IPS-18a (cell line): ENCODE measurements at regions not wholly inside any gene's neighbourhood (a gene's known extent, or its start where the extent isn't known, plus 50 kb on each side); places are given as distances from the start of the nearest gene placed in this dataset.
"Not testable (repeated sequence)": the region's sequence is repeated elsewhere in the genome, so short reads cannot be mapped to it uniquely, and the experiment has no call there.

Experiments
- H3K27ac ChIP-seq: one replicate; pipeline ENCODE4 v1.5.1; 2013; ENCODE audit warnings: low read length
- H3K27me3 ChIP-seq: one replicate; pipeline ENCODE4 v1.6.1; 2013; ENCODE audit warnings: mild to moderate bottlenecking, low read length; ENCODE audit not compliant: control insufficient read depth, insufficient read depth
- H3K36me3 ChIP-seq: one replicate; pipeline ENCODE4 v1.6.1; 2013; ENCODE audit warnings: low read depth, low read length; ENCODE audit not compliant: control insufficient read depth
- H3K4me1 ChIP-seq: one replicate; pipeline ENCODE4 v1.6.1; 2013; ENCODE audit warnings: low read depth, low read length; ENCODE audit not compliant: control insufficient read depth
- H3K4me3 ChIP-seq: one replicate; pipeline ENCODE4 v1.5.1; 2013; ENCODE audit warnings: low read length
- H3K9ac ChIP-seq: one replicate; pipeline ENCODE4 v1.6.1; 2013; ENCODE audit warnings: mild to moderate bottlenecking, low read length, moderate library complexity
- H3K9me3 ChIP-seq: one replicate; pipeline ENCODE4 v1.6.1; 2013; ENCODE audit warnings: low read depth, low read length; ENCODE audit not compliant: control insufficient read depth

DNA sequence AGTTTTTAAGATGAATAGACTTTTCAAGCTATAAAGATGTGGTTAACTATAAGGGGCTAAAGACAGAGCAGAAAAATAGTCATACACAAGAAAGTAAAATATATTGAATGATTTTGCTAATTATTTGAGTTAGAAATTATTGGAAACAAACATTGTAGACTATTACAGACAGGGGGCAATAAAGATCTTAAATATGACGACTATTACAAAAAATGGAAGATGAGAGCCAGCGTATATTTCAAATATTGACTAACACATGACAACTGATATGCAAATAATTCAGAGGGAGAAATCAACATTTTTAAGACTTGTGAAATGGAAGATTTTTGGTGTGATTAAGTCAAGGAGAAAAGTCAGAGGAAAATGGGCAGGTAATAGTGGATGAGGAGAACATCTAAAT, 520.2 kb upstream of the NUDT12 start:
- H3K36me3 ChIP-seq: no peaks in the 10 kb centered on the region
- no peaks in the 10 kb centered on the region for H3K27me3 ChIP-seq
- H3K9ac ChIP-seq: no peak overlapping the region
- H3K4me1 ChIP-seq: peaks cover 3% of the 10 kb centered on the region
- H3K27ac ChIP-seq: no peak overlapping the region
- no peak overlapping the region for H3K4me3 ChIP-seq
- H3K9me3 ChIP-seq: no peaks in the 10 kb centered on the region

DNA sequence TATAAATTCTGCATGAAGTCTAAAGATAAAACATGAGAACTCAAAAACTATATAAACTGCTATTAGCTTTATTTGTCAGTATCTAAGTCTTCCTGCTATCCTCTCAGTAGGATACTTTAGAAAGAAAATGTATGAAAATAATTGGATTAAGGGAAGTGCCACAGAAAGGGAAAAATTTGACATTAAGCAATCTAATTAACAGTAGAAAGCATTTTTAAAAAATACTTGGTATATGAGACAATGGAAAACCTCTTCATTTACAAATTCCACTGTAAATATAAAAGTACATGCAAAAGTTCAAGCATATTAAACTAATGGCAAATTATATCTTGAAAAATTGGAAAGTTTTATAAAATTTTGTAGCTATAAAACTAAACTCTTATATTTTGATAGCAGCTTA, 518.6 kb upstream of the NUDT12 start:
- Histone ChIP-seq H3K4me1 (peaks cover 3% of the 10 kb centered on the region), H3K4me3 (no peak overlapping the region), H3K9me3 (no peaks in the 10 kb centered on the region), H3K27ac (no peak overlapping the region), H3K36me3 (no peaks in the 10 kb centered on the region), H3K27me3 (no peaks in the 10 kb centered on the region), H3K9ac (no peak overlapping the region)

DNA sequence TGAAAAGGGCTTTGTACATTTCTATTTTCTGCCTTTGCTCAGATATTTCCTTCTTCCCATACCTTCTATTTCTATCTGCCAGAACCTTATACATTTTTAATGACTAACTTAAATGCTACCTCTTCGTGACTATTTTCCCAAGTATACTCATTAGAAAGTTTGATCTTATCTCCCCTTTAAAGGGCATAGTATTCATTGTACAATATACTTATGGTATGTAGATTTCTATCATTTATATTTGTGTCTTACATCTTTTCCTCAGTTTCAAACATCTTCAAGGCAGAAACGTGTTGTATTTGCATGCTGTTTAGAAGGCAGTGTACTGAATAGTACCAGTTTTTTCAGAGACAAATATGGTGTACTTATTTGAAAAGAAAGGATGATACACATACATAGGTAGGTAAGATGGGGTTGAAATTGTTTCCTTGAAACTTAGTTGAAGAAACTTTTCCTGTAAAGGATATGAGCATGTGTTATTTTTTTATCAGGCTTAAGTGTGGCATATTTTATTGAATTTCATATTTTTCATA, 518.1 kb upstream of the NUDT12 start:
- H3K36me3 ChIP-seq: no peaks in the 10 kb centered on the region
- no peak overlapping the region for H3K9ac ChIP-seq
- H3K4me1 ChIP-seq: peaks cover 3% of the 10 kb centered on the region
- no peaks in the 10 kb centered on the region for H3K27me3 ChIP-seq
- no peak overlapping the region for H3K27ac ChIP-seq
- H3K9me3 ChIP-seq: no peaks in the 10 kb centered on the region
- H3K4me3 ChIP-seq: no peak overlapping the region

DNA sequence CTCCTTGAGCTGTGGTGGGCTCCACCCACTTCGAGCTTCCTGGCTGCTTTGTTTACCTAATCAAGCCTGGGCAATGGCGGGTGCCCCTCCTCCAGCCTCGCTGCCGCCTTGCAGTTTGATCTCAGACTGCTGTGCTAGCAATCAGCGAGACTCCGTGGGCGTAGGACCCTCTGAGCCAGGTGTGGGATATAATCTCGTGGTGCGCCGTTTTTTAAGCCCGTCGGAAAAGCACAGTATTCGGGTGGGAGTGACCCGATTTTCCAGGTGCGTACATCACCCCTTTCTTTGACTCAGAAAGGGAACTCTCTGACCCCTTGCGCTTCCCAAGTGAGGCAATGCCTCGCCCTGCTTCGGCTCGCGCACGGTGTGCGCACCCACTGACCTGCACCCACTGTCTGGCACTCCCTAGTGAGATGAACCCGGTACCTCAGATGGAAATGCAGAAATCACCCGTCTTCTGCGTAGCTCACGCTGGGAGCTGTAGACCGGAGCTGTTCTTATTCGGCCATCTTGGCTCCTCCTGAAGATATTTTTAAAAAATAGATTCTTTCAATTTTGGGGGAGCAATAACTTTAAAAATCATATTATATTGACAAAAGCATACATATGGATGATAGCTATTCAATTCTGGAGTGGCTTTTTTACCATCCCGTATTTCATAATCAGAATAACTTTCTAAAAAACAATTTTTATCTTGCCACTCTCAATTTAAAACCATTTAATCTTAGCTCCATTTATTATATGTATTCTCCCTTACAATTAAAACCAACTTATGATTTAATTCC, 517.5 kb upstream of the NUDT12 start:
- not testable (repeated sequence) for H3K36me3 ChIP-seq, H3K4me1 ChIP-seq, H3K27me3 ChIP-seq, H3K4me3 ChIP-seq, H3K9me3 ChIP-seq, H3K9ac ChIP-seq, H3K27ac ChIP-seq

DNA sequence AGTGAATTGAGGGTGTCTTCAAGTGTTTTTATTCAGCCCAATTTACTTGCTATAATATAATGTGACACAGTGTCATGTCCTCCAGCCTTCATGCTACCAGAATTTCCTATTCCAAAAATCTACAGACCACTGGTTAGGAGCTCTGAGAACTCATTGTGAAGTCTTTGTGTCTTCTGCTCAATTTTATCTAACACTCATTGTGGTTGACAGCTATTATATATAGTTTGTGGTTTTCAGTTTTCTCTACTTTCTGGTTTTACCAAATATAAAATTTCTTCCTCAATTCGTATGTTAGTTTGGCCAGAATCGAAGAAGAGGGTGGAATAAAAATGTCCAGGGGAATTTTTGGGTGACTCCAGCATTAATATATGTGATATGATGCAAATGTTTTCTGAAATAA, 509.3 kb upstream of the NUDT12 start:
- H3K27me3 ChIP-seq: no peaks in the 10 kb centered on the region
- H3K36me3 ChIP-seq: no peaks in the 10 kb centered on the region
- H3K9ac ChIP-seq: no peak overlapping the region
- no peaks in the 10 kb centered on the region for H3K4me1 ChIP-seq
- no peaks in the 10 kb centered on the region for H3K9me3 ChIP-seq
- no peak overlapping the region for H3K27ac ChIP-seq
- no peak overlapping the region for H3K4me3 ChIP-seq

DNA sequence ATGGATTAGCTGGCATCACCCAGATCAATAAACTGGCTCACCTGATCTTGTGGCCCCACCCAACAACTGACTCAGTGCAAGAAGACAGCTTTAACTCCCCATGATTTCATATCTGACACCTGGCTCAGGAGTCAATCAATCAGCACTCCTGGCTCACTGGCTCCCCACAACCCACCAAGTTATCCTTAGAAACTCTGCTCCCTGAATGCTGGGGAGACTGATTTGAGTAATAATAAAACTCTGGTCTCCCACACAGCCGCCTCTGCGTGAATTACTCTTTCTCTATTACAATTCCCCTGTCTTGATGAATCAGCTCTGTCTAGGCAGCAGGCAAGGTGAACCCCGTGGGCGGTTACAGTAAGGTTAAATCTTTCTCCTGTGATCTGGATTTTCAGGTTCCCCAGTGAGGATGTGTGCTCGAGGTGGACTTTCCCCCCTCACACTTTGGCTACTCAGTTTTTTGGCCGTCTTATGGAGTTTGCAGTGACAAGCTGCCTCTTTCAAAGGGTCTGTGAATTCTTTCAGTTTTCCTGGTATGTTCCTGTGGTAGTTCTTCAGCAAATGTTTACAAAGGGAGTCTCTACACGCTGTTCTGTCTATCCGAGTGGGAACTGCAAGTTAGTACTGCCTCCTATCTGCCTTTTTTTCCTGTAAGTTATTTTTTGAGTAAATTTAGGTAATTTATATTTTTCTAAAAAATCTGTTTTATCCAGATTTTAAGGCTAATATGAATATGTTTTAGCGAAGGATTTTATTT, 500.2 kb upstream of the NUDT12 start:
- Histone ChIP-seq H3K4me1 (peaks cover 3% of the 10 kb centered on the region), H3K27ac (no peak overlapping the region), H3K4me3 (no peak overlapping the region), H3K9me3 (no peaks in the 10 kb centered on the region), H3K27me3 (no peaks in the 10 kb centered on the region), H3K36me3 (no peaks in the 10 kb centered on the region), H3K9ac (no peak overlapping the region)

DNA sequence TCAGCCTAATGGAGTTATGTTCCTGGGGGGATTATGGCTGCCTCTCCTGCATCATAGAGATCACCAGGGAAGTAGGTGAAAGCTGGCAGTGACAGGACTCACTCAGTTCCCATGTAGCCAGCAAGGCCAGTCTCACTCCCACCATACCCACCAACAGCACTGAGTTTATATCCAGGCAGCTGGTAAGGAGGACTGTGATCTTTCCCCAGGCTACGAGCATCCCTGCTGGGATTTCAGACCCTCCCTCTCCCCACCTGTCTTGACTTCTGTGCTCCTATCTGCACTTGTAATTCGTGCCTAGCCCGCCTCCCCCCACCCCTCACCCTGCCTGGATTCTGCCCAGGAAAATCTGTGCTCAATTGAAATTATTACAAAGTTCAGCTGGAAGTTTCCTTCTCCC, 499.1 kb upstream of the NUDT12 start:
- H3K36me3 ChIP-seq: no peaks in the 10 kb centered on the region
- H3K9me3 ChIP-seq: no peaks in the 10 kb centered on the region
- peaks cover 3% of the 10 kb centered on the region for H3K4me1 ChIP-seq
- no peak overlapping the region for H3K9ac ChIP-seq
- no peaks in the 10 kb centered on the region for H3K27me3 ChIP-seq
- H3K4me3 ChIP-seq: no peak overlapping the region
- H3K27ac ChIP-seq: no peak overlapping the region

DNA sequence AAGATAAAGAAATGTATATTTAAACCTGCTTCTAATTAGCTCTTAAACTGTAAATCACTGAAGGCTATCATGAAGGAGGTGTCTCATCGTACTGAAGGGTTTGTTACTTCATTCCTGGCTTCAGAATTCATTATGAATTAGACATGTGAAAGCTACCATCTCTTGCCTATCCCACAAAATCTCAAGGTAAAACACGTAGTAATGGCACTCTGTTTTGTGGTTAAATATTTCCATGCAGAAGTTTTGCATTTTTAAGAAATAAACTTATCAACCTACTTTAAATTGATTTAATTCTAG, 490.7 kb upstream of the NUDT12 start:
- Histone ChIP-seq H3K27ac (no peak overlapping the region), H3K36me3 (no peaks in the 10 kb centered on the region), H3K27me3 (no peaks in the 10 kb centered on the region), H3K9ac (no peak overlapping the region), H3K4me3 (no peak overlapping the region), H3K9me3 (no peaks in the 10 kb centered on the region), H3K4me1 (no peaks in the 10 kb centered on the region)

DNA sequence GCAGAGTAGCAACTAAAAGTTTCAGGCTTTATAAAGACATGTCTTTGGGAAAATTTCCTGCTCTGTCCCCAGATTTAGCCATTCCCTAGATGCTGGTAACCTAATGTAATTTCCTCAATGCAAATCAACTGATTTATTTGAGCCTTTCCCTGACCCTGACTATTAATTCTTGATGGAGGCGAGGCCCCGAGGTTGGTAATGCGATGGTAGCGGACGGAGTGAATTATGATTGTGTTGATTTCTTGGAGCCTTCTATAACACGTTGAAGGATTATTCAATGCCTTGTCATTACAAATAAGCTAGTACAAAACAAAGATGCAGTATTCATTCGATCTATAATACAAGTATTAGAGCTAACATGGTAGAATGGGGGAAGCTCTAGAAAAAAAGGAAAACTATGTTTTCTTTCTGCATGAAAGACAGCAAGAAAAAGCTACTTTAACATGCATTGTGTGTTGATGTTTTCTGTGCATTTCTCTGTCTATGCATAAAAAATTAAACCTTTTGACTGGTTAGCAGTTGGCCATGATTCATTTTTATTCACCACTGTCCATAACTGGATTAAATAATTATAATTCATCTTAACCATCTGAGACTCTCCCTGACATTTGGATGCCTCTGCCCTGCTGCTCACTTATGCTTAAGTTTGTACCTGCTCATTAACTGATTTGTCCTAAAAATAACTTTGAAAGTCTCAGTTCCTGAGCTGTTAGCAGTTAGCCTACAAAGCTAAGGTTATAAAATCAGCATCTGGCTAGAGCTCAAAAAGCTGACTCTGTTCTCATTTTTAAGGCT, 490.2 kb upstream of the NUDT12 start:
- no peaks in the 10 kb centered on the region for H3K36me3 ChIP-seq
- no peaks in the 10 kb centered on the region for H3K4me1 ChIP-seq
- no peaks in the 10 kb centered on the region for H3K9me3 ChIP-seq
- no peak overlapping the region for H3K9ac ChIP-seq
- H3K4me3 ChIP-seq: no peak overlapping the region
- no peak overlapping the region for H3K27ac ChIP-seq
- H3K27me3 ChIP-seq: no peaks in the 10 kb centered on the region

DNA sequence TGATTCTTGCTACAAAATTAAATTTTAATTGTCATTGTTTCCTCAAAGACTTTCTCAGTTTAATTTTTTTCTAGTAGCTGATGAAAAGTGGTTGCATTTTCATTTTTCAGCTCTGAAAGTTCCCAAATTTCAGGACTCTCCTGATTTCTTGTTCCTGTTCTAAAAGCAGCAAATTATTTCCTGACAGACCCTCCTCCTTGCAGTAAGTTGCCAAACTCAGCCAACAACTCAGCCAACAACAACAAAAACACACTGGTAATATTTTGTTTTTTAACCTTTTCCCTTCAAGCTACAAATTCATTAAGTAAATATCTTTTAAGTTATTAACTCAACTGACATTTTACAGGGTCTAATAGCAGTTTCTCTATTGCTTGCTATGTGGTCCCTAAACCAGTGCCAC, 487.8 kb upstream of the NUDT12 start:
- Histone ChIP-seq H3K9ac (no peak overlapping the region), H3K4me3 (no peak overlapping the region), H3K27ac (no peak overlapping the region), H3K27me3 (no peaks in the 10 kb centered on the region), H3K9me3 (no peaks in the 10 kb centered on the region), H3K36me3 (no peaks in the 10 kb centered on the region), H3K4me1 (no peaks in the 10 kb centered on the region)

DNA sequence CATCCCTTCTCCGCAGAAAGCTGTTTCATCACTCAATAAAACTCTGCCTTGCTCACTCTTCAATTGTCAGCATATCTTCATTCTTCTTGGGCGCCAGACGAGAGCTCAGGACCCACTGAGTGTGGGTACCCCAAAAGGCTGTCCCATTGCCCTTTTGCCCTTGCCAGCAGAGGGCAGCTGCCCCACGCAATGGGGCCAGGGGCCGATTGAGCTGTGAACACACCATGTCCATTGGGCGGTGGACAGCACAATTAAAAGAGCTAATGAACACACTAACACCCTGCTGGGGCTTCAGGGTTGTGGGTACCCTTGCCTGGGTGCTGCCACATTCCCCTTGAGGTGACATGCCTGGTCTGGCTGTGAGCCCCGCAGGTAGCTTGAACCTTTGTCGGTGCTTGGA, 487.2 kb upstream of the NUDT12 start:
- Histone ChIP-seq H3K9ac (no peak overlapping the region), H3K36me3 (no peaks in the 10 kb centered on the region), H3K9me3 (no peaks in the 10 kb centered on the region), H3K4me1 (no peaks in the 10 kb centered on the region), H3K4me3 (no peak overlapping the region), H3K27me3 (no peaks in the 10 kb centered on the region), H3K27ac (no peak overlapping the region)
